GM23248 (cell line): ENCODE measurements at regions not wholly inside any gene's neighbourhood (a gene's known extent, or its start where the extent isn't known, plus 50 kb on each side); places are given as distances from the start of the nearest gene placed in this dataset.

Source experiments
- DNase-seq: peaks from one replicate; pipeline ENCODE4 v3.0.0-alpha.2; 2015
- H2AFZ ChIP-seq: fragments of 200-600 bp; sonication (generic); 2 replicates; pipeline ENCODE4 v1.6.1; 2016; ENCODE audit warnings: antibody characterized with exemption
- H3F3A ChIP-seq: fragments of 200-600 bp; sonication (generic); 2 replicates; pipeline ENCODE4 v1.6.1; 2016; ENCODE audit warnings: mild to moderate bottlenecking, antibody characterized with exemption, mixed run types; ENCODE audit not compliant: insufficient read depth
- H3K27ac ChIP-seq: fragments of 200-600 bp; sonication (generic); 2 replicates; pipeline ENCODE4 v1.5.1; 2016; ENCODE audit warnings: mild to moderate bottlenecking
- H3K27me3 ChIP-seq: fragments of 200-600 bp; sonication (generic); replicated peaks from 2 replicates; pipeline ENCODE4 v1.6.1; 2016; ENCODE audit warnings: mild to moderate bottlenecking; ENCODE audit not compliant: insufficient read depth
- H3K36me3 ChIP-seq: fragments of 200-600 bp; sonication (generic); 2 replicates; pipeline ENCODE4 v1.6.1; 2016; ENCODE audit warnings: low read depth, mild to moderate bottlenecking
- H3K4me1 ChIP-seq: fragments of 200-600 bp; sonication (generic); 2 replicates; pipeline ENCODE4 v1.6.1; 2016; ENCODE audit warnings: mild to moderate bottlenecking; ENCODE audit not compliant: insufficient read depth
- H3K4me2 ChIP-seq: fragments of 200-600 bp; sonication (generic); one replicate; pipeline ENCODE4 v1.6.1; 2016; ENCODE audit warnings: mild to moderate bottlenecking; ENCODE audit not compliant: unreplicated experiment
- H3K4me3 ChIP-seq: fragments of 200-600 bp; sonication (generic); 2 replicates; pipeline ENCODE4 v1.5.1; 2016; ENCODE audit warnings: mild to moderate bottlenecking
- H3K79me2 ChIP-seq: fragments of 200-600 bp; sonication (generic); 2 replicates; pipeline ENCODE4 v1.6.1; 2016; ENCODE audit warnings: mild to moderate bottlenecking; ENCODE audit not compliant: insufficient read depth
- H3K9ac ChIP-seq: fragments of 200-600 bp; sonication (generic); 2 replicates; pipeline ENCODE4 v1.6.1; 2016; ENCODE audit warnings: mild to moderate bottlenecking
- H3K9me2 ChIP-seq: fragments of 200-600 bp; sonication (generic); 2 replicates; pipeline ENCODE4 v1.6.1; 2016; ENCODE audit warnings: mixed run types, mild to moderate bottlenecking, moderate library complexity; ENCODE audit not compliant: insufficient read depth
- H3K9me3 ChIP-seq: fragments of 200-600 bp; sonication (generic); one replicate; pipeline ENCODE4 v1.6.1; 2017; ENCODE audit warnings: low read depth
- H4K20me1 ChIP-seq: fragments of 200-600 bp; sonication (generic); 2 replicates; pipeline ENCODE4 v1.6.0; 2016; ENCODE audit not compliant: insufficient read depth
- EZH2 ChIP-seq: fragments of 200-600 bp; sonication (generic); IDR thresholded peaks from 2 replicates; pipeline ENCODE4 v1.6.1; 2018; ENCODE audit warnings: antibody characterized with exemption, mild to moderate bottlenecking; ENCODE audit not compliant: insufficient read depth, poor library complexity, severe bottlenecking
- EZH2phosphoT487 ChIP-seq: fragments of 200-600 bp; sonication (generic); IDR thresholded peaks from 2 replicates; pipeline ENCODE4 v1.6.1; 2018; ENCODE audit warnings: antibody characterized with exemption, moderate library complexity, mild to moderate bottlenecking, low read depth; ENCODE audit not compliant: insufficient read depth
- WGBS, 2 experiments: methylation state at CpG; one replicate each; pipeline ENCODE4 v1.1.6; 2015 to 2017; ENCODE audit warnings: low lambda C conversion rate in 2 of 2, low coverage in 1 of 2; ENCODE audit errors: missing lambda C conversion rate in 2 of 2; 5-methylcytosine and 5-hydroxymethylcytosine counted together
- in situ Hi-C: fragments of 300-500 bp; cut with MboI; formaldehyde crosslinking; loops from 2 replicates; pipeline ENCODE4 v1.15.0; 2020

- Histone ChIP-seq H3K36me3 (no peaks in the 10 kb centered on the region), H3K79me2 (no peaks in the 10 kb centered on the region), H3K9me2 (no peaks in the 10 kb centered on the region), H3K4me2 (no peak overlapping the region), H3K9me3 (no peaks in the 10 kb centered on the region), H3K27ac (no peak overlapping the region), H3K9ac (no peak overlapping the region), H3F3A (no peaks in the 10 kb centered on the region), H3K27me3 (no peaks in the 10 kb centered on the region), H3K4me1 (no peaks in the 10 kb centered on the region), H3K4me3 (no peak overlapping the region), H2AFZ (no peak overlapping the region), H4K20me1 (no peaks in the 10 kb centered on the region)
- TF ChIP-seq EZH2 (no peak), EZH2phosphoT487 (no peak)
- in situ Hi-C loops: loop anchor here (5.0 kb wide), 1 partner anchor 223 kb away; no protein-coding TSS in a partner anchor
- DNase-seq: no peak
- 69 to 82% methylated on average over 3 of the region's 3 CpGs for WGBS, 2 experiments
Measured at GRCh38 chr9:73080110-73080694, 71.5 kb upstream of the ANXA1 start.

DNA sequence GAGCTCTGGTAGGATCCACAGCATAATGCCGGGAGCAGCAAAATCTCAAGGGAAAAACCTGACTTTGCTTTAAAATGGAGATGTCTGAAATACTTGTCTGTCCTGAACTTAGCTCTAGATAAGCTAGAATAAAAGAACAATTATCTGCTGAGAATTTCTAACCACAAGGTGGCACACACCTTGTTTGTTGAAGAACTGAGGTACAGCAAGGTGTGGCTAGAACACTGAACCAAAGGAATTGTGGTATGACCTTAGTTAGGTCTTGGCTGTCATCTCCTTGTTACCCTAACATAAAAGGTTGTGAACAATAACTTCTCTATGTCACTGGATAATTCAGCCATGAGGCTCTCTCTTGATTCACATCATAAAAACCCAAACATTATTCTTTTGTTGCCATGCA lies 72.3 kb upstream of the ANXA1 start:
- Histone ChIP-seq H3K27ac (no peak overlapping the region), H3K79me2 (no peaks in the 10 kb centered on the region), H3K9ac (no peak overlapping the region), H3K36me3 (no peaks in the 10 kb centered on the region), H3K9me3 (no peaks in the 10 kb centered on the region), H3K4me1 (peaks cover 4% of the 10 kb centered on the region), H3K27me3 (no peaks in the 10 kb centered on the region), H3K4me2 (no peak overlapping the region), H3F3A (peaks cover 3% of the 10 kb centered on the region; the same call in 1 of the 2 replicates), H3K9me2 (no peaks in the 10 kb centered on the region), H4K20me1 (no peaks in the 10 kb centered on the region), H3K4me3 (no peak overlapping the region), H2AFZ (no peak overlapping the region)
- TF ChIP-seq EZH2: no peak
- TF ChIP-seq EZH2phosphoT487: no peak
- in situ Hi-C loops: no loop called here
- WGBS, 2 experiments: 92 to 100% methylated on average over 1 of the region's 1 CpG
- no peak for DNase-seq

GRCh38 chr9:73077625-73078030 lies 74.0 kb upstream of the ANXA1 start:
- no peaks in the 10 kb centered on the region for H3K27me3 ChIP-seq
- H3F3A ChIP-seq: peaks cover 14% of the 10 kb centered on the region
- no peaks in the 10 kb centered on the region for H3K9me3 ChIP-seq
- H3K36me3 ChIP-seq: no peaks in the 10 kb centered on the region
- no peaks in the 10 kb centered on the region for H3K9me2 ChIP-seq
- H3K9ac ChIP-seq: no peak overlapping the region
- no peak overlapping the region for H3K27ac ChIP-seq
- DNase-seq: no peak
- no peaks in the 10 kb centered on the region for H4K20me1 ChIP-seq
- H3K79me2 ChIP-seq: no peaks in the 10 kb centered on the region
- H3K4me1 ChIP-seq: peaks cover 18% of the 10 kb centered on the region
- no peak overlapping the region for H2AFZ ChIP-seq
- H3K4me2 ChIP-seq: no peak overlapping the region
- no peak for TF ChIP-seq EZH2
- no peak for TF ChIP-seq EZH2phosphoT487
- H3K4me3 ChIP-seq: no peak overlapping the region
- in situ Hi-C loops: no loop called here

- no peak for TF ChIP-seq EZH2
- TF ChIP-seq EZH2phosphoT487: no peak
- no peak overlapping the region for H3K27ac ChIP-seq
Measured at GRCh38 chr9:73076970-73077369, 74.7 kb upstream of the ANXA1 start.

More at GRCh38 chr9:73076970-73077369, 74.7 kb upstream of the ANXA1 start:
- H3K9me3 ChIP-seq: no peaks in the 10 kb centered on the region
- H3K36me3 ChIP-seq: no peaks in the 10 kb centered on the region
- H3K9me2 ChIP-seq: no peaks in the 10 kb centered on the region
- DNase-seq: peak; percentile 21
- no peak overlapping the region for H3K4me2 ChIP-seq
- H3K9ac ChIP-seq: no peak overlapping the region
- H3K27me3 ChIP-seq: no peaks in the 10 kb centered on the region
- H3F3A ChIP-seq: peaks cover 14% of the 10 kb centered on the region
- in situ Hi-C loops: no loop called here
- H3K4me3 ChIP-seq: no peak overlapping the region
- H4K20me1 ChIP-seq: no peaks in the 10 kb centered on the region
- no peaks in the 10 kb centered on the region for H3K79me2 ChIP-seq
- peaks cover 18% of the 10 kb centered on the region for H3K4me1 ChIP-seq
- no peak overlapping the region for H2AFZ ChIP-seq
